ENCODE measurements at regions not wholly inside any gene's neighbourhood (a gene's known extent, or its start where the extent isn't known, plus 50 kb on each side); places are given as distances from the start of the nearest gene placed in this dataset.

GRCh38 chr16:35725949-35726348, 2266.5 kb downstream of the TP53TG3F start:
- TF ChIP-seq CTCF (IDR thresholded peaks at IDR 0.05) (no peak), EZH2 (IDR thresholded peaks at IDR 0.05; ENCODE audit: borderline replicate concordance, insufficient read depth, low read depth, low read length, poor library complexity, severe bottlenecking) (no peak)

Data from B cell (primary cell).